NCI-H524 (cell line): ENCODE measurements at regions not wholly inside any gene's neighbourhood (a gene's known extent, or its start where the extent isn't known, plus 50 kb on each side); places are given as distances from the start of the nearest gene placed in this dataset.

ENCODE experiments used
- DNase-seq, 2 experiments: peaks; one replicate each; lab custom pipeline; 2025; lab: John Stamatoyannopoulos, UW

DNA sequence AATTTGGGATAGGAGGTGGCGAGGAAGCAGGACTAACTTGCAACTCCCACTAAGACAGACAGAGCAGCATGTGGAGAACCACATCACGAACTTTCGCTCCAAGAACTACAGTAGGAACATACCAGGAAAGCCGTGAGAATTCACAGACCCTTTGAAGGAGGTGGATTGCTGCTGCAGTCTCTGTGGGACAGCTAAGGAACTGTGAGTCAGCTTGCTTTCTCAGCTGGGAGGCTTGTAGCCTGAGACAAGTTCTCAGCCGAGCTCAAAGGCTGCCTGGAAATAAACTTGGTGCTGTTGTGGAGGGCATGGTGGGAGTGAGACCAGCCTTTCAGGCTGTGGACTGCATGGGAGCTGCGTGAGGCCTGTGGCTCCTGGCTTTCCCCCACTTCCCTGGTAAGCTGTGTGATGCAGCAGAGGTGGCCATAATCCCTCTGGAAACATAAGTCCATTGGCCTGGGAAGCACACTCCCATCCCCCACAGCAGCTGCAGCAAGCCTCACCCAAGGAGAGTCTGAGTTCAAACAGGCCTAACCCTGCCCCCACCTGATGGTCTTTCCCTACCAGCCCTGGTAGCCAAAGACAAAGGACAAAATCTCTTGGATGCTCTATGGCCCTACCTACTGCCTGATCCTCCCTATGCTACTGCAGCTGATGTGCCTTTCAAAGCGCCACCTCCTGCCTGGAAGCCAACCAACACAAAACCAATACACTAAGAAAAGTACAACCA is 441.1 kb upstream of the HTR2A start:
- DNase-seq = no peak

- peak in 1 of 2 experiments; percentile 9 for DNase-seq
These were observed 437.3 kb upstream of the HTR2A start for GRCh38 chr13:47334173-47334572.

DNA sequence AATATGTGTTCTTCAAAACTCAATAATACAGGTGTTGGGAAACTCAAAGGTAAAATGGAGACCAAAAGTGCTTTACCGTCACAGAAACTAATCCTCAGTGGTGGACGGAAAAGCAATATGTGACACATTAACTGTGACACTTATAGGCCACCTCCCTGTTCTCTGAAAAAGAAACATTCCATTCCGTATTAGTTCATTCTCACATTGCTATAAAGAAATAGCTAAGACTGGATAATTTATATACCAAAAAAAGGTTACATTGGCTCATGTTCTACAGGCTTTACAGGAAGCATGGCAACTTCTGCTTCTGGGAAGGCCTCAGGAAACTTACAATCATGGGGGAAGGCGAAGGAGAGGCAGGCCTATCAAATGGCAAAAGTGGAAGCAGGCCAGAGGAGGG is 435.3 kb upstream of the HTR2A start:
- DNase-seq = no peak

GRCh38 chr13:47330031-47330430 is 433.2 kb upstream of the HTR2A start:
- DNase-seq = peak in 1 of 2 experiments; percentile 1

- DNase-seq = no peak
These were observed 431.0 kb upstream of the HTR2A start for GRCh38 chr13:47327861-47328260.

- DNase-seq = no peak
These were observed 429.2 kb upstream of the HTR2A start for GRCh38 chr13:47326061-47326460.

DNA sequence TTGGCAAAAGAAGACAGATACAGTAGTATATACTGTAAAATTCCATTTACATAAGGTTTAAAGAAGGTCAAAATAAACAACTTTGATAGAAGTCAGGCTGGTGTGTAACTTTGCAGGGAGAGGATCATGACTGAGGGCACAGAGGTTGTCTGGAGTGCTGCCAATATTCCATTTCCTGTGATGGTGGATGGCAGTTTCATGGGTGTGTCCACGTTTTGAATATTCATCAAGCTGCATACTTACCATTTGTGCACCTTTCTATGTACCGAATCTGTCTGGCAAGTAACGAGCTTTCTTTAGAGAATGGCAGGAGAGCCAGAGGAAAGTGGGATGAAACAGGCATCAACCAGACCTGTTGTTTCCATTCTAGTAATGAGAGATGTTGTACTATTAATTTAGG is 420.5 kb upstream of the HTR2A start:
- DNase-seq = no peak

- no peak for DNase-seq
These were observed 413.5 kb upstream of the HTR2A start for GRCh38 chr13:47310401-47310800.

DNA sequence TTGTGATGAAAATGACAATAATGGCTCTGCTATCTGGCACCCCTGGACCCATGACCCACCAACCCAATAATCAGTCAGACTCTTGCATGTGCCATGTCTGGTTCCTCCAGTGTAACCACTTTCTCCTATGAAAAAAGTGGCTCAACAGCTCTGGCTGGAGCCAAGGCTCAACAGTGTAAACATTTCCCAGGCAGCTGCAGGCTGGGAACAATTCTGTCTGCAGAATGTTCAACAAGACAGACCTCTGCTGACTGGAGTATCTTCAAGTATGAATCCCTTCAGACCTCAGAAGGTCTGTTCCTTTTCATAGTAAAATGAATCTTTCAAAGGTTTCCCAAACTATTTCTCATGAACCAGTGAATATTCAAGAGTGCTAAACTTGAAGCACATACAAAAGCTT is 410.1 kb upstream of the HTR2A start:
- DNase-seq = no peak

DNA sequence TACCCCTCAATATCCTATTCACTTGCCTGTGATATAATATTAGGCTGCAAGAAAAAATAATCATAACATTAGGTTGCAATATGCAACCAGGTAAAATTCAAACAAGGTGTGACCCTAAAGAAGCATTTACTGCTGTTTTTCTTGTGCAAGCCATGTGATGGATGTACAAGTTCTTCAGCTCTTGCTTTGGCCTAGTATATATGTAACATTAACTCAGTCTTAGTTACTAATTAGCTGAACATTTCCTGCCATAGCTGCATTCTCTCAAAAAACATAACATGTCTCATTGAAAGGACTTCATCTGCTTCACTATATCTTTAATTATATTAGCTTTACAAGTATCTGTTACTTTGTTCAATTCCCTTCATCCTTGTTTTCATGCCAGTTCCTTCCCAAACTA is 406.8 kb upstream of the HTR2A start:
- DNase-seq = no peak

GRCh38 chr13:47299304-47299703 is 402.5 kb upstream of the HTR2A start:
- DNase-seq = no peak

GRCh38 chr13:47298506-47298905 is 401.7 kb upstream of the HTR2A start:
- DNase-seq = no peak

- DNase-seq = no peak
These were observed 397.8 kb upstream of the HTR2A start for GRCh38 chr13:47294691-47295090.

DNA sequence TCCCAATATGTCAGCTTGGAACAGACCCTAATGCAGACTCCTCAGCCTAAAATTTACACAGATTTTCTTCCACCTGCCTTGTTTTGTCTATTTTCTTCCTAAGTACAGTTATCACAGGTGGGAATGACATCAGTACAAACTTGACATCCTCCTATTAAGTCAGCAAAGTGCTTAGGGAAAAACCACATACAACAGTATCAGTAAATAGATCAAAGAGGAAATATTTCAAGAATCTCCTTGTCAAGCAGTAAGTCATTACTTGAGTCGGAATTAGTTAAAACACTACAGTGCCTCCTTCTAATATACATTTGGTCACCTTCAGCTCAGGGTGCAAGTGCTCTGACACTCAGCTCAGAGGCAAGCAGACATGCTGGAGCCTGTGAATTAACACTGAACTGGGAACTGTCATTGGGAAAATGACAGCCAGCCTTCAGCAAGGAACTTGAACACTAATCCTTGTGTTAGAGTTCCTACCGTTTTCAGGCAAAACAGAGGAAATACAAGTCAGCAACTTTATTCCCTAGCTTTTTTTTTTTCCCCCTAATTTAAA is 394.3 kb upstream of the HTR2A start:
- no peak for DNase-seq

DNA sequence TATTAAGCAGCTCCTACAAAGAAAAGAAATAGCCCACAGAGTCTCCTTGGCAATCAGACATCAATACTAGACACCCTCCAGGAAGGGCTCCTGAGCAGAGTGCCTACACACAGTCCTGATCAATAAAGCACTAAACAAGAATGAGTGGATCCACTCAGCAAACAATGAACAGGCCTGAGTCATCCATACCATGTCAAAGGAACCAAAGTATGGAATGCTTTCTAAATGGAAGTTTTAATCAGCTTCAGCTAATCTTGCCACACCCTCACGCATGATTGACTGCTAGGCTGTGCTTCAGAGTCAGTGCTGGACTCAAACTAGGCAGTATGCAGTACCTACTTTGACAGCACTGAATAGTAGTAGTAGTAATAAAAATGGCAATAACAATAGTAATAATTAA is 392.7 kb upstream of the HTR2A start:
- DNase-seq = no peak

DNA sequence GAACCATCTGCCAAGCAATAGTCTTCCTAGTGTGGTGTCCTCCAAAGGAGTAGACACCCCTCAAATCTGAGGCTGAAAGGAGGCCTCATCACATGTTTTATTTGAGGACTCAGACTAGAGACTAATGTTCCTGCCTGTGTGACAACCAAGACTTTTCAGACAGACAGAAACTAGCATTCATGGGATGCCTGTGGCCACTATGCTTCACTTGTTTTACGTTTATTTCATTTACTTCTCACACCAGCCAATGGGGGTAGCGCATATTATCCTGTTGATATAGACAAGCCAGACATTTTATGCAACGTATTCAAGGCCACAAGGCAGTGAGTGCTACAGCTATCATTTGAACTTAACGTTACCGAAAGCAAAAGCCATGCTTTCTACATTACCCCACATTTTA is 391.7 kb upstream of the HTR2A start:
- no peak for DNase-seq

- no peak for DNase-seq
These were observed 390.5 kb upstream of the HTR2A start for GRCh38 chr13:47287291-47287751.

- DNase-seq = no peak
These were observed 385.1 kb upstream of the HTR2A start for GRCh38 chr13:47281991-47282390.

DNA sequence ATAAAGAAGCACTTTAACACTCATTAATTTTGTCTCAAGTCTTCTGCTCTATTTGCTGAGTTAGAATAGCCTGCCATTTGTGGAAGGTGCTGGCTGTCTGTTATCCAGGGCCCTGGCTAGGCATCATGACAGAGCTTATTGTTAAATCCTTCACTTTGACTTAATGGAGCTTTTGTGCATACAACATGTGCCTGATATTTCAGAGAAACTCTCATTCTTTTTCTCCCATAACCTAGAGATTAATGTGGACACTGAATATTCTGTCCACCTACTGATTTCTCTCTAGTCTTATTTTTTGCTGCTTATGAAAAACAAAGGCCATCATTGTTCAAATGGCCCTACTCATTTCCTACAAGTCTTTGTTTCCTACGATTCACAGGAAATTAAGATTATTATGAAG is 383.1 kb upstream of the HTR2A start:
- DNase-seq = no peak

DNA sequence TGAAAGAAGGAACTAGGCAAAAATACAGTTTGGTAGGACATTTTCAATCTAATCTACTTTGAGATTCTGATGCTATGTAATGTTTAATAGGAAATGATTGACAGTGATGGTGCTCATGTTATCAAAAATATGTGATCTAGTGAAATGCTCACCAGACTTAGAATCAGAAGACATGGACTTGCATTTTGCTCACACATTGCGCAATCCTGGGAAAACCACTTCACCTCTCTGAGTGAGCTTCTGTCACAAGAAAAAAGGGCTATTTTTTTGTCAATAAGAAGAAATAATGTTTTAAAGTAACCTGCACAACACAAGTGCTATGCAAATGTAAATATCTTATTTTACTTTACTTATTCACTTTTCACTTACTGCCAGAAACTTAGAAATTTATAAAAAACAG is 380.9 kb upstream of the HTR2A start:
- DNase-seq = no peak

- DNase-seq = no peak
These were observed 371.4 kb upstream of the HTR2A start for GRCh38 chr13:47268270-47268669.

DNA sequence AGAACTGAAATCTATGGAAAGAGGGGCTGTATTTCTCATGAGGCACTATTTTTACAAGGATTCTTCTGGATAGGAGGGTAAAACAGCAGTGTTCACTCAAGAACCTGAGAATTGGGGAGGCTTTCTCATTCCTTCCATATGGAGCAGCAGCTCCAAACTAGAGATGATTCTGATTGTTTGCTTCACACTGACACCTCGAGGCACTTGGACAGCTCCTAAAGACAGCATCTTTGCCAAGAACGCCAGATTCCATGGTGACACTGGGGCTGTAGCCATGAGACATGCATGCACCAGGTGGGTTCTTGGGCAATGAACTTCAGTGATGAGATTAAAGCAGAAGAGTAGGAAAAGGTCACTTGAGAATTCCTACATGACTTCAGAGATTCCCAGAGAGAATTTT is 361.5 kb upstream of the HTR2A start:
- DNase-seq = no peak

- peak in 1 of 2 experiments; percentile 24 for DNase-seq
These were observed 359.8 kb upstream of the HTR2A start for GRCh38 chr13:47256618-47257017.

DNA sequence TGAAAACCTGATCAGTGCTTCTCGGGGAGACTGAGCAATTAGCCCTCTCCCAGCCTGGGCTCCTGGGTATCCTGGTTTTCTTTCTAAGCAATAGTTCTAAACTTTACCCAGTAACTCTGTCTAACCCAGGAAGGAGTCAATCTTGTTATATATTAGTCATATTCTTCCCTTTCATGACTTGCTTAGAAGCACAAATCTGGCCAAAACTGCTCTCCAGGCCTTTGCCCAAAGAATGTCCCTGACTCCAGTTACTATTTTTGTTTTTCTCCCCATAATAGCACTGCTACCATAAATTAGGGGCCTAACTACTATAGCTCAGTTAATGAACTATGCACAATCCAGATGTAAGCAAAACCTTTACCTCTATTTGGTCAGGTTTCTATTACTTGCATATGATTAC is 355.8 kb upstream of the HTR2A start:
- no peak for DNase-seq
